Gastrocnemius medialis (tissue), 4 donors: ENCODE measurements at regions not wholly inside any gene's neighbourhood (a gene's known extent, or its start where the extent isn't known, plus 50 kb on each side); places are given as distances from the start of the nearest gene placed in this dataset.
"Not testable (repeated sequence)": the region's sequence is repeated elsewhere in the genome, so short reads cannot be mapped to it uniquely, and the experiment has no call there.

Source experiments
- CTCF ChIP-seq, 5 experiments: fragments of 450-650 bp in 3 of 5; fragments of 200-600 bp in 2 of 5; sonication (generic) in 2 of 5; IDR thresholded peaks in 4 of 5; conservative IDR thresholded peaks in 1 of 5; 1 replicate in 4 of 5; 2 replicates in 1 of 5; pipeline ENCODE4 v1.5.1; 2016 to 2019; ENCODE audit warnings: antibody characterized with exemption in 5 of 5, mild to moderate bottlenecking in 3 of 5, moderate library complexity in 3 of 5
- POLR2A ChIP-seq, 2 donors: fragments of 450-650 bp; IDR thresholded peaks; one replicate each; pipeline ENCODE4 v1.6.1; 2017; ENCODE audit warnings: antibody characterized with exemption in 2 of 2, mild to moderate bottlenecking in 2 of 2, moderate library complexity in 2 of 2

DNA sequence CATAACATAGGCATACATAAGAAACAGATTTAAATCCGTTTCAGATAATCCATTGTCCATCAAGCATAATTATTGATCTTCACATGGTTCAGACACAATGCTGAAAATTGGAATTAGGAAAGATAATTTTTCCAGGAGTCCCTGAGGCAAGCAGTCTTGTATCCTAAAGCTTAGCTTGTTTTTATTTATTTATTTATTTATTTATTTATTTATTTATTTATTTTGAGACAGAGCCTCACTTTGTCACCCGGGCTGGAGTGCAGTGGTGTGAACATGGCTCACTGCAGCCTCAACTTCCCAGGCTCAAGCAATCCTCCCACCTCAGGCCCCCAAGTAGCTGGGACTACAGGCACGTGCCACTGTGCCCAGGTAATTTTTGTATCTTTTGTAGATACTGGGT is 89.7 kb upstream of the USP25 start:
- not testable (repeated sequence) for TF ChIP-seq CTCF (IDR thresholded peaks at IDR 0.05 in 4 of 5, conservative IDR thresholded peaks at IDR 0.05 in 1 of 5); POLR2A (IDR thresholded peaks at IDR 0.05)
